IMR-90 (cell line): ENCODE measurements at regions not wholly inside any gene's neighbourhood (a gene's known extent, or its start where the extent isn't known, plus 50 kb on each side); places are given as distances from the start of the nearest gene placed in this dataset.

Experiments used
- ATAC-seq: fragments of 200-7000 bp; cut with Tn5 transposase; 2 replicates; pipeline ENCODE4 v1.9.1; 2020; ENCODE audit warnings: low read depth, mild to moderate bottlenecking, moderate library complexity
- BruUV-seq: library from RNA; stranded (reverse); fragments of 400-500 nt; replicated peaks from 2 replicates; lab custom pipeline; 2021; lab: Mats Ljungman, UMichigan
- CTCF ChIA-PET: fragments of 300-600 bp; formaldehyde crosslinking; extraction: SDS; loops from one replicate; lab custom pipeline; 2021; ENCODE audit warnings: antibody characterized with exemption; lab: Yijun Ruan, JAX
- POLR2A ChIA-PET: fragments of 300-600 bp; sonication (Branson Sonifier 250); formaldehyde crosslinking; loops from one replicate; lab custom pipeline; 2022; ENCODE audit warnings: antibody characterized with exemption; ENCODE audit not compliant: unreplicated experiment; lab: Charles Lee
- DNase-seq: peaks from one replicate; pipeline ENCODE4 v3.0.0; 2013
- H2AFZ ChIP-seq: replicated peaks from 2 replicates; pipeline ENCODE3; 2013; ENCODE audit warnings: low read length, mild to moderate bottlenecking; ENCODE audit not compliant: poor library complexity
- H2AK5ac ChIP-seq: 2 replicates; pipeline ENCODE4 v1.6.1; 2013; ENCODE audit warnings: low read depth, low read length, inconsistent platforms
- H2AK9ac ChIP-seq: replicated peaks from 2 replicates; pipeline ENCODE3; 2013; ENCODE audit warnings: mild to moderate bottlenecking, low read depth, low read length, moderate library complexity; ENCODE audit not compliant: poor library complexity
- H2BK120ac ChIP-seq: 2 replicates; pipeline ENCODE4 v1.6.1; 2013; ENCODE audit warnings: low read depth, low read length, inconsistent platforms
- H2BK15ac ChIP-seq: 3 replicates; pipeline ENCODE4 v1.6.1; 2013; ENCODE audit warnings: low read depth, low read length, inconsistent platforms
- H2BK20ac ChIP-seq: 2 replicates; pipeline ENCODE4 v1.6.1; 2013; ENCODE audit warnings: low read depth, mild to moderate bottlenecking, inconsistent platforms, low read length, moderate library complexity
- H2BK5ac ChIP-seq: 2 replicates; pipeline ENCODE4 v1.6.1; 2013; ENCODE audit warnings: mild to moderate bottlenecking, low read depth, low read length, inconsistent platforms; ENCODE audit not compliant: poor library complexity, severe bottlenecking
- H3K14ac ChIP-seq: replicated peaks from 2 replicates; pipeline ENCODE4 v1.6.1; 2013; ENCODE audit warnings: low read depth, low read length, inconsistent platforms
- H3K18ac ChIP-seq: 2 replicates; pipeline ENCODE4 v1.6.1; 2013; ENCODE audit warnings: low read depth, low read length, control low read depth
- H3K23ac ChIP-seq: 2 replicates; pipeline ENCODE4 v1.6.1; 2013; ENCODE audit warnings: low read depth, low read length, inconsistent platforms
- H3K27ac ChIP-seq: 2 replicates; pipeline ENCODE4 v1.5.1; 2013; ENCODE audit warnings: mild to moderate bottlenecking, control low read depth, low read length; ENCODE audit not compliant: insufficient read depth
- H3K27me3 ChIP-seq: 2 replicates; pipeline ENCODE4 v1.6.1; 2013; ENCODE audit warnings: low read length; ENCODE audit not compliant: control insufficient read depth, insufficient read depth
- H3K36me3 ChIP-seq: 2 replicates; pipeline ENCODE4 v1.6.1; 2013; ENCODE audit warnings: low read length, mixed read lengths; ENCODE audit not compliant: control insufficient read depth, insufficient read depth
- H3K4ac ChIP-seq: 2 replicates; pipeline ENCODE4 v1.6.1; 2013; ENCODE audit warnings: low read depth, low read length, inconsistent platforms
- H3K4me1 ChIP-seq: 2 replicates; pipeline ENCODE4 v1.6.1; 2013; ENCODE audit warnings: low read length, mixed read lengths; ENCODE audit not compliant: control insufficient read depth, insufficient read depth
- H3K4me2 ChIP-seq: 2 replicates; pipeline ENCODE4 v1.6.1; 2013; ENCODE audit warnings: low read depth, mild to moderate bottlenecking, control low read depth, low read length, moderate library complexity
- H3K4me3 ChIP-seq: 2 replicates; pipeline ENCODE4 v1.5.1; 2013; ENCODE audit warnings: low read depth, mild to moderate bottlenecking, control low read depth, low read length, moderate library complexity; ENCODE audit not compliant: insufficient read depth
- H3K56ac ChIP-seq: 2 replicates; pipeline ENCODE4 v1.6.1; 2013; ENCODE audit warnings: low read length, inconsistent platforms; ENCODE audit not compliant: insufficient read depth; ENCODE audit errors: extremely low read depth
- H3K79me1 ChIP-seq, 2 experiments: 2 replicates each; pipeline ENCODE4 v1.6.1; 2013; ENCODE audit warnings: low read length in 2 of 2, inconsistent platforms in 1 of 2, low read depth in 1 of 2
- H3K9ac ChIP-seq: 2 replicates; pipeline ENCODE4 v1.6.1; 2013; ENCODE audit warnings: low read depth, low read length, control low read depth
- H3K9me1 ChIP-seq: 2 replicates; pipeline ENCODE4 v1.6.1; 2013; ENCODE audit warnings: low read length, inconsistent platforms; ENCODE audit not compliant: insufficient read depth
- H3K9me3 ChIP-seq: 2 replicates; pipeline ENCODE4 v1.6.1; 2013; ENCODE audit warnings: low read length; ENCODE audit not compliant: control insufficient read depth, insufficient read depth
- H4K20me1 ChIP-seq: 2 replicates; pipeline ENCODE4 v1.6.1; 2013; ENCODE audit warnings: low read length, inconsistent platforms; ENCODE audit not compliant: insufficient read depth
- H4K5ac ChIP-seq: 2 replicates; pipeline ENCODE4 v1.6.1; 2013; ENCODE audit warnings: mild to moderate bottlenecking, low read depth, low read length, control low read depth
- H4K8ac ChIP-seq, 2 experiments: 2 replicates each; pipeline ENCODE4 v1.6.1; 2013; ENCODE audit warnings: low read depth in 2 of 2, low read length in 2 of 2, control low read depth in 1 of 2, inconsistent platforms in 1 of 2
- H4K91ac ChIP-seq: 2 replicates; pipeline ENCODE4 v1.6.1; 2013; ENCODE audit warnings: low read depth, low read length, inconsistent platforms; ENCODE audit not compliant: insufficient read depth
- CEBPB ChIP-seq: IDR thresholded peaks from 2 replicates; pipeline ENCODE4 v1.6.1; 2012; ENCODE audit warnings: low read depth, low read length, improper control_type of control experiment
- CHD1 ChIP-seq: IDR thresholded peaks from 2 replicates; pipeline ENCODE4 v1.6.1; 2012; ENCODE audit warnings: low read depth, low read length, improper control_type of control experiment
- FOS ChIP-seq: fragments of 150-350 bp; IDR thresholded peaks from 2 replicates; pipeline ENCODE4 v1.6.1; 2016; ENCODE audit warnings: low read depth, low read length
- MAFK ChIP-seq: IDR thresholded peaks from 2 replicates; pipeline ENCODE4 v1.6.1; 2012; ENCODE audit warnings: low read depth, low read length, improper control_type of control experiment
- RAD21 ChIP-seq: IDR thresholded peaks from 2 replicates; pipeline ENCODE4 v1.6.1; 2012; ENCODE audit warnings: low read length, improper control_type of control experiment
- RCOR1 ChIP-seq: IDR thresholded peaks from 2 replicates; pipeline ENCODE4 v1.6.1; 2012; ENCODE audit warnings: mild to moderate bottlenecking, low read length, improper control_type of control experiment; ENCODE audit not compliant: insufficient replicate concordance
- RFX5 ChIP-seq: IDR thresholded peaks from 2 replicates; pipeline ENCODE4 v1.8.0; 2012; ENCODE audit warnings: low read depth, mild to moderate bottlenecking, low read length, moderate library complexity
- SMC3 ChIP-seq: fragments of 150-350 bp; IDR thresholded peaks from 2 replicates; pipeline ENCODE4 v1.6.1; 2016; ENCODE audit warnings: low read depth, mild to moderate bottlenecking, antibody characterized with exemption, low read length, moderate library complexity
- USF2 ChIP-seq: fragments of 150-350 bp; IDR thresholded peaks from 2 replicates; pipeline ENCODE4 v1.6.1; 2017; ENCODE audit warnings: mild to moderate bottlenecking, antibody characterized with exemption, low read length, low read depth
- WGBS, 2 experiments: methylation state at CpG; one replicate each; pipeline versions ENCODE4 v1.1.5 to v1.1.7; 2013; ENCODE audit warnings: missing lambda C conversion rate in 2 of 2; ENCODE audit not compliant: insufficient read length in 1 of 2; ENCODE audit errors: extremely low coverage in 2 of 2; 5-methylcytosine and 5-hydroxymethylcytosine counted together
- dilution Hi-C: fragments of 300-500 bp; cut with HindIII; formaldehyde crosslinking; loops from one replicate; pipeline ENCODE4 v1.14.3; 2018; ENCODE audit warnings: low sequenced_read_pairs; ENCODE audit not compliant: unreplicated experiment
- in situ Hi-C: fragments of 300-500 bp; cut with MboI; formaldehyde crosslinking; loops from 3 replicates; pipeline ENCODE4 v1.14.3; 2019; ENCODE audit warnings: low sequenced_read_pairs, inconsistent platforms, mixed read lengths
- intact Hi-C: fragments of 100-400 bp; cut with micrococcal nuclease; formaldehyde crosslinking; loops from 2 replicates; pipeline ENCODE4 v1.10.0; 2022

GRCh38 chr5:84816160-84816559 lies 431.5 kb upstream of the EDIL3 start:
- no peak overlapping the region for H4K5ac ChIP-seq
- ChIA-PET POLR2A (no interaction called here), CTCF (interaction anchor here (1.1 kb wide), 1 partner anchor 9 kb away, joined by 3 read pairs; no protein-coding TSS in a partner anchor)
- H4K8ac ChIP-seq = no peak overlapping the region
- no peak overlapping the region for H2BK5ac ChIP-seq
- H3K4me3 ChIP-seq = no peak overlapping the region
- no peak overlapping the region for H3K27ac ChIP-seq
- H3K27me3 ChIP-seq = no peaks in the 10 kb centered on the region
- WGBS, 2 experiments = no CpG with 5 or more reads among the region's 1 CpG
- H3K79me1 ChIP-seq = no peaks in the 10 kb centered on the region
- no peaks in the 10 kb centered on the region for H3K9me1 ChIP-seq
- H2BK15ac ChIP-seq = no peak overlapping the region
- in situ Hi-C loops = no loop called here
- TF ChIP-seq USF2 = no peak
- no peak for TF ChIP-seq SMC3
- TF ChIP-seq RAD21 = no peak
- TF ChIP-seq FOS = no peak
- TF ChIP-seq CEBPB = no peak
- no peak for TF ChIP-seq CHD1
- no peak for TF ChIP-seq RCOR1
- TF ChIP-seq MAFK = no peak
- TF ChIP-seq RFX5 = no peak
- no peak overlapping the region for H3K56ac ChIP-seq
- H3K14ac ChIP-seq = no peak overlapping the region
- no peak overlapping the region for H2AK9ac ChIP-seq
- no peak overlapping the region for H3K18ac ChIP-seq
- H2BK20ac ChIP-seq = no peak overlapping the region
- ATAC-seq (no peak), DNase-seq (no peak)
- intact Hi-C loops = no loop called here
- dilution Hi-C loops = no loop called here
- no peak overlapping the region for H2AK5ac ChIP-seq
- no peaks in the 10 kb centered on the region for H4K20me1 ChIP-seq
- no peak overlapping the region for H3K23ac ChIP-seq
- BruUV-seq = no TSS peak
- H3K4me2 ChIP-seq = no peak overlapping the region
- no peak overlapping the region for H3K9ac ChIP-seq
- H4K91ac ChIP-seq = no peak overlapping the region
- H3K4me1 ChIP-seq = no peaks in the 10 kb centered on the region
- no peak overlapping the region for H2AFZ ChIP-seq
- H3K36me3 ChIP-seq = no peaks in the 10 kb centered on the region
- H2BK120ac ChIP-seq = no peak overlapping the region
- H3K9me3 ChIP-seq = no peaks in the 10 kb centered on the region
- H3K4ac ChIP-seq = no peak overlapping the region
